Gastrocnemius medialis (tissue), 4 donors: ENCODE measurements at regions not wholly inside any gene's neighbourhood (a gene's known extent, or its start where the extent isn't known, plus 50 kb on each side); places are given as distances from the start of the nearest gene placed in this dataset.

Experiments
- ATAC-seq, 2 donors: fragments of 150-250 bp; one replicate each; pipeline ENCODE4 v1.9.1; 2016
- DNase-seq, 2 donors: peaks; one replicate each; pipeline ENCODE4 v3.0.0-alpha.2; 2019
- H3K27ac ChIP-seq, 4 donors: fragments of 200-600 bp; sonication (generic); 1 replicate in 1 of 4; 2 replicates in 3 of 4; pipeline ENCODE4 v1.5.1; 2016 to 2018; ENCODE audit warnings: mild to moderate bottlenecking in 2 of 4, moderate library complexity in 1 of 4
- H3K27me3 ChIP-seq, 3 donors: fragments of 200-600 bp; sonication (generic) in 2 of 3; 1 replicate in 1 of 3; 2 replicates in 2 of 3; pipeline versions ENCODE4 v1.5.1 to v1.6.0; 2016 to 2019; ENCODE audit warnings: mild to moderate bottlenecking in 1 of 3, moderate library complexity in 1 of 3
- H3K36me3 ChIP-seq, 2 donors: fragments of 200-600 bp; sonication (generic) in 1 of 2; one replicate each; pipeline ENCODE4 v1.5.1; 2017 to 2018
- H3K4me1 ChIP-seq, 2 donors: fragments of 200-600 bp; sonication (generic) in 1 of 2; one replicate each; pipeline ENCODE4 v1.5.1; 2016 to 2017; ENCODE audit warnings: mild to moderate bottlenecking in 2 of 2
- H3K4me3 ChIP-seq, 4 donors: fragments of 200-600 bp; sonication (generic) in 3 of 4; 1 replicate in 1 of 4; 2 replicates in 3 of 4; pipeline ENCODE4 v1.5.1; 2016 to 2019; ENCODE audit warnings: mild to moderate bottlenecking in 2 of 4
- H3K9me3 ChIP-seq, 3 donors: fragments of 200-600 bp; sonication (generic) in 2 of 3; 1 replicate in 1 of 3; 2 replicates in 2 of 3; pipeline ENCODE4 v1.5.1; 2016 to 2019
- POLR2A ChIP-seq, 2 donors: fragments of 450-650 bp; IDR thresholded peaks; one replicate each; pipeline ENCODE4 v1.6.1; 2017; ENCODE audit warnings: antibody characterized with exemption in 2 of 2, mild to moderate bottlenecking in 2 of 2, moderate library complexity in 2 of 2
- in situ Hi-C, 4 donors: fragments of 200-750 bp; cut with MboI; loops; one replicate each; pipeline versions ENCODE4 v1.15.0 to v1.8.0; 2017; ENCODE audit warnings: low sequenced_read_pairs in 4 of 4
- intact Hi-C: fragments of 100-400 bp; cut with DNase I; formaldehyde crosslinking; loops from one replicate; pipeline ENCODE4 v1.15.1; 2023; ENCODE audit warnings: low total_unique reads
- TF ChIP-seq, protein P1 (sequence below), 5 experiments: fragments of 450-650 bp in 3 of 5; fragments of 200-600 bp in 2 of 5; sonication (generic) in 2 of 5; IDR thresholded peaks in 4 of 5; conservative IDR thresholded peaks in 1 of 5; 1 replicate in 4 of 5; 2 replicates in 1 of 5; pipeline ENCODE4 v1.5.1; 2016 to 2019; ENCODE audit warnings: antibody characterized with exemption in 5 of 5, mild to moderate bottlenecking in 3 of 5, moderate library complexity in 3 of 5

DNA sequence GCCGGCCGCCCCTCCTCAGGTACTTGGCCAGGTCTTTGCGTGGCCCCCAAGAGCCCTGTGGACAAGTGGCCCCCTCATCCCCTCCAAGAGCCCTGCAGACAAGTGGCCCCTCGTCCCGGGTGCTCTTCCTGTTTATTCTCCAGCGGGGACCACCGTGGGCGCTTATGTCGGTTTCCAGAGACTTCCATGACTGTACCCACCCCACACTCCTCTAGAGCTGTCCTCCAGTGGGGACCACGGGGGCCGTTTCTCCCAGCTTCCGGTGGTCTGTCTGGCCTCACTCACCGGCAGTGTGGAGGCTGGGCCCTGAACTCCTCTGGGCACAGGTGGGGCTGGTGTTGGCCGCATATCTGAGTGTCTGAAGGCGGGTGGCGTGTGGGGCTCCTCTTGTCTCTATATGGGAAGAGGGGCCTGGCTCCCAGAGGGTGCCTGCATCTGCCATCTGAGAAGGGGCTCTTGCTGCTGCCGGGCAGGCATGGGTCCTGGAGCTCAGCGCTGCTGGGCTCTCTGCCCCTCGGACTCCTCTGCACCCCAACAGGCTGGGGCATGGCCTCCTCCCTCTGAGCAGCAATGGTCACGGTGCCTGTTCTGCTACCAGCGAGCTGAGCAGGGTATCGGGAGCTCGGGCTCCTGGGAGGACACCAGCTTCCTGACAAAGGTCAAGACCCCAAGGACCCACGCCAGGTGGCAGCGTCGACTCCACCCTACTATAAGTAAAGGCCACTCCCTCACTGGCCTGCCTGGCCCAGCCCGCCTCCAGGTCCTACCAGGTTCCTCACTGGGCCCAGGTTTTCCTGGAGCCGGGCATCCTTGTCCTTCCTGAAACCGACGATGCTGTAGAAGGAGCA is 1264.3 kb downstream of the BRD1 start:
- in situ Hi-C loops: loop anchor here in 1 of 4 donors (25.0 kb wide), 1 partner anchor 101 kb away; no protein-coding TSS in a partner anchor
- no peaks in the 10 kb centered on the region for H3K27me3 ChIP-seq

DNA sequence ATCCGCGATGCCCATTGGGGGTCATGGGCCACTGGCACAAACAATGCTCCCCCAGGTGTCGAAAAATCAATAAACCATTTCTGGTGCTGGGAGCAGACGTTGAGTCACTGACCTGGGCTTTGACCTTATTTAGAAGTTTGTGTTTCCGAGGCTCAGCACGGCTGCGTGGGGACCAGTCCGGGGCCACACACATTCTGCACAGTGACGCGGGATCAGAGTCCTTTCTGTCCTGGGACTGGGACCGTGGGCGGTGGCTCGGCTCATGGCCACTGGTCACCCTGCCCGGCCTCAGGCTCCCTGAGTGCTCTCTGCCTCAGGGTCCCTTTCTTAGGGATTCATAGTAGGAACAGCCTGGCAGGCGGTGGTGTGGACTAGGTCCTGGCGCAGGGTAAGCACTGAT is 1266.0 kb downstream of the BRD1 start:
- Histone ChIP-seq H3K36me3 (no peaks in the 10 kb centered on the region), H3K9me3 (no peaks in the 10 kb centered on the region), H3K27me3 (no peaks in the 10 kb centered on the region), H3K4me3 (no peak overlapping the region), H3K27ac (no peak overlapping the region), H3K4me1 (no peaks in the 10 kb centered on the region)
- intact Hi-C loops (no loop called here), in situ Hi-C loops (loop anchor here in 1 of 4 donors (25.0 kb wide), 1 partner anchor 99 kb away; no protein-coding TSS in a partner anchor)
- no peak for TF ChIP-seq POLR2A (IDR thresholded peaks at IDR 0.05)
- TF ChIP-seq, protein P1, sequence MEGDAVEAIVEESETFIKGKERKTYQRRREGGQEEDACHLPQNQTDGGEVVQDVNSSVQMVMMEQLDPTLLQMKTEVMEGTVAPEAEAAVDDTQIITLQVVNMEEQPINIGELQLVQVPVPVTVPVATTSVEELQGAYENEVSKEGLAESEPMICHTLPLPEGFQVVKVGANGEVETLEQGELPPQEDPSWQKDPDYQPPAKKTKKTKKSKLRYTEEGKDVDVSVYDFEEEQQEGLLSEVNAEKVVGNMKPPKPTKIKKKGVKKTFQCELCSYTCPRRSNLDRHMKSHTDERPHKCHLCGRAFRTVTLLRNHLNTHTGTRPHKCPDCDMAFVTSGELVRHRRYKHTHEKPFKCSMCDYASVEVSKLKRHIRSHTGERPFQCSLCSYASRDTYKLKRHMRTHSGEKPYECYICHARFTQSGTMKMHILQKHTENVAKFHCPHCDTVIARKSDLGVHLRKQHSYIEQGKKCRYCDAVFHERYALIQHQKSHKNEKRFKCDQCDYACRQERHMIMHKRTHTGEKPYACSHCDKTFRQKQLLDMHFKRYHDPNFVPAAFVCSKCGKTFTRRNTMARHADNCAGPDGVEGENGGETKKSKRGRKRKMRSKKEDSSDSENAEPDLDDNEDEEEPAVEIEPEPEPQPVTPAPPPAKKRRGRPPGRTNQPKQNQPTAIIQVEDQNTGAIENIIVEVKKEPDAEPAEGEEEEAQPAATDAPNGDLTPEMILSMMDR (IDR thresholded peaks at IDR 0.05 in 4 of 5, conservative IDR thresholded peaks at IDR 0.05 in 1 of 5): no peak
- DNase-seq (no peak), ATAC-seq (no peak)

More for the DNA sequence above, 1264.3 kb downstream of the BRD1 start:
- TF ChIP-seq POLR2A (IDR thresholded peaks at IDR 0.05): no peak
- H3K9me3 ChIP-seq: no peaks in the 10 kb centered on the region
- H3K4me3 ChIP-seq: no peak overlapping the region
- no peak for DNase-seq
- no peaks in the 10 kb centered on the region for H3K36me3 ChIP-seq
- intact Hi-C loops: no loop called here
- H3K4me1 ChIP-seq: no peaks in the 10 kb centered on the region
- H3K27ac ChIP-seq: no peak overlapping the region
- ATAC-seq: no peak

DNA sequence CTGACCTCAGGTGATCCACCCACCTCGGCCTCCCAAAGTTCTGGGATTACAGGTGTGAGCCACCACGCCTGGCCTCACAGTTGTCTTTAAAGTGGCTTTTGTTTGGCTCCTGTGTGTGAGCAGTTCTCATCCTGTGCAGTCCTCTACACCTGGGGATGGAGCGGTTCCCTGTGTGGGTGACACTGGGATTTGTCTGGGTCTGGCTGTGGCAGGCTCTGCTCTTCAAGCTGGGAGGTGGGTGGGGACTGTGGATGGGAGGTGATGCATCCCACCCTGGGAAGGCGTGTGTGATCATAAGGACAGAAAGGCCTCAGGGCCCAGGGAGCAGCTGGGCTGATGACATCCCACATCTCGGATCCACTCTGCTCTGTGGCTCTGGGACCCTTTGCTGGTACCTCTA is 1266.8 kb downstream of the BRD1 start:
- H3K27ac ChIP-seq: no peak overlapping the region
- intact Hi-C loops: no loop called here
- H3K9me3 ChIP-seq: no peaks in the 10 kb centered on the region
- TF ChIP-seq, protein P1 (IDR thresholded peaks at IDR 0.05 in 4 of 5, conservative IDR thresholded peaks at IDR 0.05 in 1 of 5): no peak
- no peak for TF ChIP-seq POLR2A (IDR thresholded peaks at IDR 0.05)
- H3K4me3 ChIP-seq: no peak overlapping the region
- no peak for DNase-seq
- H3K36me3 ChIP-seq: no peaks in the 10 kb centered on the region
- no peak for ATAC-seq
- no peaks in the 10 kb centered on the region for H3K4me1 ChIP-seq
- in situ Hi-C loops: loop anchor here in 1 of 4 donors (25.0 kb wide), 1 partner anchor 99 kb away; no protein-coding TSS in a partner anchor
- H3K27me3 ChIP-seq: no peaks in the 10 kb centered on the region

DNA sequence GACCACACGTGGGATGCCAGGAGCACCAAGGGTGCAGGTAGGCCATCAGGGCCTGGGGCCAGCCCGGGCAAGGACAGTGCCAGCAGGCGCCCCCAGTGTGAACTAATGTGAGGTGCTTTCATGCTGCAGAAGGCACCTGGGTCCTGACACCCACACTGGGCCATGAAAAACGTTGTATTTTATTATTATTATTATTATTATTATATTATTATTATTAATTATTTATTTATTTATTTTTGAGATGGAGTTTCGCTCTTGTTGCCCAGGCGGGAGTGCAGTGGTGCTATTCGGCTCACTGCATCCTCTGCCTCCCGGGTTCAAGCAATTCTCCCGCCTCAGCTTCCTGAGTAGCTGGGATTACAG is 1267.3 kb downstream of the BRD1 start:
- no peaks in the 10 kb centered on the region for H3K27me3 ChIP-seq
- no peaks in the 10 kb centered on the region for H3K9me3 ChIP-seq
- in situ Hi-C loops: loop anchor here in 1 of 4 donors (25.0 kb wide), 1 partner anchor 98 kb away; no protein-coding TSS in a partner anchor
- H3K4me3 ChIP-seq: no peak overlapping the region
- no peaks in the 10 kb centered on the region for H3K36me3 ChIP-seq
- DNase-seq (no peak), ATAC-seq (no peak)
- intact Hi-C loops: no loop called here
- TF ChIP-seq, protein P1 (IDR thresholded peaks at IDR 0.05 in 4 of 5, conservative IDR thresholded peaks at IDR 0.05 in 1 of 5): no peak
- TF ChIP-seq POLR2A (IDR thresholded peaks at IDR 0.05): no peak
- H3K4me1 ChIP-seq: no peaks in the 10 kb centered on the region
- no peak overlapping the region for H3K27ac ChIP-seq

DNA sequence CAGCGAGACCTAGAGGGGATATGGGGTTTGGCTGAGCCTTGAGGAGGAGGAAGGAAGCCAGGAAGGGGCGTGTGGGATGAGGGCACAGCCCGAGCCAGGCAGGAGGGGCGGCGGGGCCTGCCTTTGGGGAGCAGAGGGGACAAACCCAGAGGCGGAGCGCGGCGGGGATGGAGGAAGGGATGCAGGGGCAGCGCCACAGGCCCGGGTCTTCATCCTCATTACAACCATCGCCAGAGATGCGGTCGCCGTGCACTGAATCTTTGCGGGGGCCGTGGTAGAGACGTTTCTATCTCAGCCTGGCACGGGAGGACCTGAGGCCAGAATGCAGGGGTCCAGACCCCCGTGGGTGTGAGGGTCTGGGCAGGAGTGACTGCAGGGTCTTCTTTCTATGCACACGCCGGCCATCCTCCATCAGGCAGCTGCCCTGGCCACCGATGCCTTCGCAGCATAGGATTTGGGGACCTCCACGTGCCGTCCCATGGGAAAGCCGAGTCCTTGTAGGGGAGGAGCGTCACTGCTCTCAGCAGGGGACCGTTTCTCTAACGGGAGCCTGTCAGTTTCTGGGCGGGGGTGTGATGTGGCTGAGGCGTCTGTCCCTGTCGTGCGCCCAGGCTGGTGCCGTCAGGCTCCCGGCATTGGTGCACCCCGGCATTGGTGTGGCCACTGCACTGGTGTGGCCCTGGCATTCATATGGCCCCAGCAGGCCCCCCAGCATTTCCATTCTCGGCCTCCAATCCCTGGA is 1267.9 kb downstream of the BRD1 start:
- intact Hi-C loops: loop anchor here (5.0 kb wide), 1 partner anchor 147 kb away; no protein-coding TSS in a partner anchor
- Histone ChIP-seq H3K4me1 (no peaks in the 10 kb centered on the region), H3K4me3 (no peak overlapping the region), H3K27me3 (no peaks in the 10 kb centered on the region), H3K27ac (no peak overlapping the region), H3K9me3 (no peaks in the 10 kb centered on the region), H3K36me3 (no peaks in the 10 kb centered on the region)
- in situ Hi-C loops: loop anchor here in 1 of 4 donors (25.0 kb wide), 1 partner anchor 98 kb away; no protein-coding TSS in a partner anchor
- no peak for DNase-seq
- ATAC-seq: no peak
- no peak for TF ChIP-seq POLR2A (IDR thresholded peaks at IDR 0.05)
- TF ChIP-seq, protein P1 (IDR thresholded peaks at IDR 0.05 in 4 of 5, conservative IDR thresholded peaks at IDR 0.05 in 1 of 5): no peak
